Fibroblast of skin of right quadriceps (primary cell): ENCODE measurements at regions not wholly inside any gene's neighbourhood (a gene's known extent, or its start where the extent isn't known, plus 50 kb on each side); places are given as distances from the start of the nearest gene placed in this dataset.
A peak's percentile ranks its signal among the peaks of the same experiment; 100 is the strongest.
"Not testable (repeated sequence)": the region's sequence is repeated elsewhere in the genome, so short reads cannot be mapped to it uniquely, and the experiment has no call there.

Experiments
- DNase-seq: peaks from one replicate; pipeline ENCODE4 v3.0.0-alpha.2; 2013

DNA sequence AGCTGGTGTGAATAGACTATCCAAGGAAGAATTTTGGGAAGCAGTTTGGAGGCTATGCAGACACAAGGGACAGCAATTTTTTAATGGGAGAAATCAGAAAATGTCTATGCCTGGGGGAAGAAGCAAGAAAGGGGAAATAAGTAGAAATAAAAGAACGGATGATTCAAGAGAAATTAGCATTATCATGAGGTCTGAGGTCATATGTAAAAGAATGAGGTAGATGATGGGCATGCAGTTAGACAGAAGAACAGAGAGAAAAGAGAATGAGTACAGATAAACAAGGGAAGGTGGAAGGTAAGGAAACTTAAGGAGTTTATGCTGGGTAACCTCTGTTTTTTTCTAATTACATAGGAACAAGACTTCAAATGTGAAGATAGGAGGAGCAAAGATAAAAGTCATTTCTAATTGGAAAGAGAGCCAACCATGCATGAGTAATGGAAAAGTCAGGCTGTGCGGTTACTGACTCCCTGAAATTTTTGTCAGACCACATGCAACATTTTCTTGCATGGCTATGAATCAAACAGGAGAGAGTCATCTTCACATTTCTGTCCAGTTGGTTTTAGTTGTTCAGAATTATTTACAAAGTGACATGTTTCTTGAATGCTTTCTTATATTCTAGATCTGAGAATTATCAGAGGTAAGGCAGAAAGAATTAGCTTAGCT, 101.0 kb upstream of the PIK3R1 start:
- peak; percentile 94 for DNase-seq

DNA sequence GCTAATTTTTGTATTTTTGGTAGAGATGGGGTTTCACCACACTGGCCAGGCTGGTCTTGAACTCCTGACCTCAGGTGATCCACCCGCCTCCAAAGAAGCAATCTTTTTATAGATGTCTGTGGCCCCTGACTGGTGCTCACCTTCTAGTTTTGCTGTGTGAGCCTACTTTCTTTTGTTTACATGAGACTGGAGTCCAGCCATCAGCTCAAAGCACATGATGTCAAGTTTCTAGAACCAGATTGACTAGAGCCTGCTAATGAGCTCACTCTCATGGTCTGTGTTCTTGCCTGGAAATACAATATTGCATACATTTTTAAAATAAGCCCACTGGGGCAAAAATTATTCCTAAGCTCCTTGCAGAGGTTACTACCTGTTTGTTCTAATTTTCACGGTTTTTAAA, 102.9 kb upstream of the PIK3R1 start:
- DNase-seq, result no peak

DNA sequence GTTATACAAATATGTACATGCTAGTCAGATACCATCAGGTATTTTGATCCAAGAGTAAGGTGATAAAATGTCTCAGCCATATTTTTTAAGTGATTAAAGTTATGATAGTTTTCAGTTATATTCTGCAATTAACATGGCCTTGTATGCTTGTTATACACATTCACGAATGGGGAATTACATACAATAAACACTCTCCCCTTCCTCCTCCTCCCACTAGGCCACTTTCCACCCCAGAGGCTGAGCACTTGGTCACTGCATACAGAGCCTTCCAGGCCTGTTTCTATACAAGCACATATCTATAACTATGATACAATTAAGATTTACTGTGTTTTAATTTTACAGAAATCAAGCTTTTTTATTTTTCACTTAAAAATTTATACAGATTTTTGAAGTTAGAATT, 104.7 kb upstream of the PIK3R1 start:
- DNase-seq, result no peak

DNA sequence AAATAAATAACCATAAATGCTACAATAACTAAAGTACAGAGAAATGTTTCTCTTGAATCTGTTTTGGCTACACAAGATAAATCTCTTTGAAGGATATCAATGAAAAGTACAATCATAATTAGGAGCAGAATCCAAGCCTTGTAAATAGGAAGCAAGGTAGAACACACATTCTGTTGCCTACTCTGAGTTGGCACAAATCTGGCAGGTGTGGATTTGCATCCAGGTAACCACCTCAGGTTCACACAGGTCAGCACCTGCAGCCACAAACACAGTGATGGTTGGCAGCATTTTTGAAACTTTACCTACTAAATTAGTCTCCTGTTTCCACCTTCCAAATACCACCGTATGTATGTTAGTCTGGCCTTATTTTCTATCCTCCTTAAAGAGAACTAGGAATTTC, 105.3 kb upstream of the PIK3R1 start:
- DNase-seq, result no peak

DNA sequence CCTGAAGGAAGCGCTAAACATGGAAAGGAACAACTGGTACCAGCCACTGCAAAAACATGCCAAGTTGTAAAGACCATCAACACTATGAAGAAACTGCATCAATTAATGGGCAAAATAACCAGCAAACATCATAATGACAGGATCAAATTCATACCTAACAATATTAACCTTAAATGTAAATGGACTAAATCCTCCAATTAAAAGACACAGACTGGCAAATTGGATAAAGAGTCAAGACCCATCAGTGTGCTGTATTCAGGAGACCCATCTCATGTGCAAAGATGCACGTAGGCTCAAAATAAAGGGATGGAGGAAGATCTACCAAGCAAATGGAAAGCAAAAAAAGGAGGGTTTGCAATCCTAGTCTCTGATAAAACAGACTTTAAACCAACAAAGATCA, 111.3 kb upstream of the PIK3R1 start:
- DNase-seq, result not testable (repeated sequence)

DNA sequence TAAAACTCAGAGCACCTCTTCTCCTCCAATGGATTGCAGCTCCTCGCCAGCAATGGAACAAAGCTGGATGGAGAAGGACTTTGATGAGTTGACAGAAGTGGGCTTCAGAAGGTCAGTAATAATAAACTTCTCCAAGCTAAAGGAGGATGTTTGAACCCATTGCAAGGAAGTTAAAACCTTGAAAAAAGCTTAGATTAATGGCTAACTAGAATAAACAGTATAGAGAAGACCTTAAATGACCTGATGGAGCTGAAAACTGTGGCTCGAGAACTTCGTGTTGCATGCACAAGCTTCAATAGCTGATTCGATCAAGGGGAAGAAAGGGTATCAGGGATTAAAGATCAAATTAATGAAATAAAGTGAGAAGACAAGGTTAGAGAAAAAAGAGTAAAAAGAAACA, 112.3 kb upstream of the PIK3R1 start:
- DNase-seq, result not testable (repeated sequence)

DNA sequence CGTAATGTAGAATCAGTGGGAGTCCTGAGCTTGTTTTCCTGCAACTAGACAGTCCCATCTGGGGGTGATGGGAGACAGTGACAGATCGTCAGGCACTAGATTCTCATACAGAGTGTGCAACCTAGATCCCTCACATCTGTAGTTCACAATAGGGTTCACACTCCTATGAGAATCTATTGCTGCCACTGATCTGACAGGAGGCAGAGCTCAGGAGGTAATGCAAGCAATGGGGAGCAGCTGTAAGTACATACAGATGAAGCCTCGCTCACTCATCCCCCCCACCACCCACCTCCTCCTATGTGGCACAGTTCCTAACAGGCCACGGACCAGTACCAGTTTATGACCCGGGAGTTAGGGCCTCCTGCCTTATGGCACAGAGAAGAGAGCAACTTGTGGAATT, 116.2 kb upstream of the PIK3R1 start:
- DNase-seq, result no peak

DNA sequence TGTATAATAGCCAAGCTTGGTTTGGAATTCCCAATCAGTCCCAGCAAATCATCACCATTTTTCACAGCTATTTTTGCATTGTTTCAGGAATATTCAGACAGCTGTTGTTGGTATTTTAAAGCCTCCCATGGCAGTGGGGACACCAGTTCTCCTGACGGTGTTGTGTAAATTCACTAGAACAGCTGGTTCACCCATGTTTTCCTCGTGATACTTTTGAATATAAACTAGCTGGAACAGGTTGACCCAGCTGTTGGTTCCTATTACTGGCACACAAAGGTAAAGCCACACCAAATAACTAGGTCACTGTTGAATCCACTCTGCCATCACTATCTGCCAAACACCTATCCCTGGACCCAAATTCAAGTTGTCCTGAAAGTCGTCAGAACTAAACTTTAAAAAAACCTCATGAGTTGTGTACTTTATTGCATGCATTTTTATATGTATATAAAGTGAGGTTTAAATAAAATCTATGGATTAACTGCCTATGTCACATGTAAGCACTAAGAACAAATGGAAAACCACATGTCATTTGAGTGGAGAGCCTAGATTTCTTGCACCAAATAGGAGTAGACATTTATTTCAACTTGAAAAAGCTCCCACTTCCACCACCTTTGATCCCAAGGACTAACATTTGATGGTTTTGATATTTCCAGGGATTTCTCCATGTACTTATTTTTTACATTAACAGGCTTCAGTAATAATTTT, 121.9 kb upstream of the PIK3R1 start:
- DNase-seq, result no peak

DNA sequence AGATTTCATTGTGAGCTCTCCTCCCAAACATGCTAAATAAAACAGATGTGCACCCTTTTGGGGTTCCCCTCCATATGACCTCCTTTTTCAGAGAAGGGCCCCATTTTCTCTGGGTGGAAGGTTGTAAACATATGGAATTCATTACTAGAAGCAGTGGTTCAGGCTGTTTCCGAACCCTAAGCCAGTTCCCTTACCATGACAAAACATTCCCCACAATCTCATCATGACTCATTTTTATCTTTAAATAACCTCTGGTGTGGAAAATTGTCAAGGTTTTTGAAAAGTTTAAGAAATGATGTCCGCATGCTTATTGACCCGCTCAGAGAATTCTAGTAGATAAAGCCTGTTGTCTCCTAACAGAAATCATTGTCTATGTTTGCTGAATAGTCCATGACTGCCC, 127.3 kb upstream of the PIK3R1 start:
- DNase-seq, result peak; percentile 91

DNA sequence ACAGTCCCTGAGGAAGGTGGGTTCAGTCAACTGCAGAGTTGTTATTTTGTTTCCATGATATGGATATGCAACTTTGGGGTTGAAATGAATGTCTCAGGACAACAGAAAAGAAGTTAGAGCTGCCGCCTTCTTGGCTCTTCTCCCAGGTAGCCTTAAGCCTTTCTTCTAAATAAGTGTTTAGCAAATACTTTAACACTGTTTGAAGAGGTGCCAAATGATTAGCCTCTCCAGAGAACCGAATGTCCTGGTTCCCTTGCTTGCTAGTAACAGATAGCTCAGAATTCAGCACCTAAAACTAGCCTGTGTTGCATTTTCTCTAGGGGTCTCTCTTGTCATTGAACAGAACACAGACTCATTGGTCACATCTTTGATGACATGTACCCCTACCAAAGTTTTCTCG, 127.7 kb upstream of the PIK3R1 start:
- DNase-seq, result peak; percentile 37

DNA sequence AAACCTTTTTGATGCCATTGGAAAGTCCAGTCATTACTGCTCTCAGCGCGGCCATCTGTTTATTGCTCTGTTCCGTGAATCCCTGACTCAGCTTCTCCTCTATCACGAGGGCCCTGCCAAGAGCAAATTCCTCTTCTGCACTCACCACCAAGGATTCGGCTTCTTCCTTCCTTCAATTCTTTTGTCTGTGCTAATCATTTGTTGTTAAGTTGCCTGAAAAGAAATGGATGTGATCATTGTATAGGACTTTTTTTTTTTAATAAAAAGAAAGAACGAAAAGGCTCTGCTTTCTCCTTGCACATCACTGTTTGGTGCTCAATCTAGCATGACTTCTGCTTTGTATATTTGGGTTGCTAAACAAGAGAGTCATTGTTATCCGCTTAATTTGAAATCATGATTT, 128.7 kb upstream of the PIK3R1 start:
- DNase-seq, result peak; percentile 80

DNA sequence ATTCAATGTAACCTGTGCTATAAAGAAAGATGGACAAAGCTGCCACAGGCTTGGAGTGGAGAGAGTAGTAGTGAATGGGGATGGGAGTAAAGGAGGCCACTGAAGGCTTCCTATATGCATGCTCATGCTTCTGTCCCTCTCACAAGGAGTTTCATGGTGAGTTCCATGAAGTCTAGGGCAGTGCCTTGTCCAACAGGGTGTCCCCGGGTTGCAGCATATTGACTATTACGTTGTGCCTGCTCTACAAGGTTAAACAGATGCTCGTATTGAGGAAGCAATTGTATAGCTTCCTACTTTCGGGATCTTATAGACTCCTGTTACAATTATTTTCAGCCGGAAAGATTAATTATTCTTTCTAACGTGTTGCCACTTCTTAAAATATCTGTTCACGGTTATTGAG, 129.1 kb upstream of the PIK3R1 start:
- DNase-seq, result no peak

DNA sequence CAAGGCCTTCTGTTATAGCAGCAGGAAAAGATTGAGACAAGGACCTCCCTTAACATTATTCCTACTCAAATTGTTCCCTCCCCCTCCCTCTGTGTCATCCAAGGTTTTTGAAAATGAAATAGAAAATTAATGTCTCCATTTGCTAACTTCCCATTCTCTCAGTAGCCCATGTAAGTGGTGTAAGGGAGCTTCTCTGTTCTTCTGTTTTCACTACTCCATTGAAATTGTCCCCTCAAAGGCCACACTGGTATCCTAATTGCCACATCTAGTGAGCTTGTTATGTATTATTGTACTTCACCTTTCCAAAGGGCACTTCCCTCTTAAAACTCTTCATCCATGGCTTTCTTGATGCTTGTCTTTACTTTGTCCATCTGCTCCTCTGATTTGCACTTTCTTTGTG, 131.2 kb upstream of the PIK3R1 start:
- DNase-seq, result no peak

DNA sequence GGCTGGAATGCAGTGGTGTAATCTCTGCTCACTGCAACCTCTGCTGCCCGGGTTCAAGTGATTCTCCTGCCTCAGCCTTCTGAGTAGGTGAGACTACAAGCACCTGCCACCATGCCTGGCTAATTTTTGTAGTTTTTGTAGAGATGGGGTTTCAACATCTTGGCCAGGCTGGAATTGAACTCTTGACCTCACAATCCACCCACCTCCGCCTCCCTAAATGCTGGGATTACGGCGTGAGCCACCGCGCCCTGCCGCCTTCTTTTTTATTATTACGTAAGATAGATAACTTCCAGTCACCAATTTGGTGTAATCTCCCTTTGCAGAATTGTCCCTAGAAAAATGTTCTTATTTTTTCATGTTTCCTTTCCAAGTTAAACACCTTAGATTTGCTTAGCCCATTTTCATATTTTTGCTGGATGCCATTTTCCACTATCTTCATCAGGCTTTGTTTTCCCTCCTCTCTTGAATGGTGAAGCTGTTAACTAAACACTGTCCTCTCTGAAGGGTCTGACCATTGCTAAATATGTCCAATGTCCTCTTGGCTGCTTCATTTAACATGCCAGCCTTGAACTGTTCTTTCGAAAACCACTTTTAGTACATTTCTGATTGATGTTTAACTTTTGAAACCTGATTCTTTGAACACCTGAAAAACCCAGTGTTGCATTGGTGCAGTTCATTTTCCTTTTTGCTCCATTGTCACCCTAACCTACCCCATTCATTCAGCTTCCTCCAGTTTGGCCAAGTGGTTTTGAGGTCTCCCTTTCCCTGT, 135.1 kb upstream of the PIK3R1 start:
- no peak for DNase-seq

DNA sequence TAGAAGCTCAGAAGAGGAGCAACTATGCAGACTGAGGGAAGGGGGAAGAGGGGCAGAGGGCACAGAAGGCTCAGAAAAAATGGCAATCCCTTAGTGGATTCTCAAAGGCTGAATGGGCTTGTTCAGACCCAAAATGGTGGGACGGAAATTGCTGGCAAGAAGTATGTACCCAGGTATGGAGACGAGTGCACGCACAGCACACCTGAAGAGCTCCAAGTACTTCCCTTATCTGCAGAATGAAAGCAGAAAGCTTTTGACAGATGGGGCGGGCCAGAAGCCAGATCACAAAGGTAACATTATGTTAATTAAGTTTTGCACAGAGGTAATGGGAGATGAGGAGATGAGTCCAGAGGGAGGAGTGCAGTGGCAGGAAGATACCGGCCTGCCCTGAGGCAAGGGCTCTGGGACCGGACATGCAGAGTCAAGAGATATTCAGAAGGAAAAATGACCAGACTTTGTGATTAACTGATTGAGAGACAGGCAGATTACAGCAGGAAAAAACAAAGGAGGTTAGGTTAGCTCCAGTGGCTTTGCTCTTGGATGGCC, 138.1 kb upstream of the PIK3R1 start:
- no peak for DNase-seq

DNA sequence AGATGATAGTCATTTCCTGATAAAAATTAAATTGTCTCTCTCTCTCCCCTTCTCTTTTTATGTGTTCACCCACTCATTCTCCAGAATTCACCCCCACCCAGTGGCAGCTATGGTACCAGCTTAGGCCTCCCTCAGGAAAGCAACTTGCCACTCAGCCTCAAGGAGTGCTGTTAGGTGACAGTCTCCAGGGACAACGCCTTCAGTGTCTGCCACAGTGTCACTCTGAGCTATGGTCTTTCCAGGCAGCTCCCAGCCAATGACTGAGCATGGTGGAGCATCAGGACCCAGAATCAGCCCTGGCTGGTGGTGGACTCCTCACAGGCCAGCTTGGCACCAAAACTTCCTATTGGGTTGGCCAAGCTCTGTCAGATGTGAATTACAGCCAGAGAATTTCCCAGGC, 140.9 kb upstream of the PIK3R1 start:
- DNase-seq, result no peak

DNA sequence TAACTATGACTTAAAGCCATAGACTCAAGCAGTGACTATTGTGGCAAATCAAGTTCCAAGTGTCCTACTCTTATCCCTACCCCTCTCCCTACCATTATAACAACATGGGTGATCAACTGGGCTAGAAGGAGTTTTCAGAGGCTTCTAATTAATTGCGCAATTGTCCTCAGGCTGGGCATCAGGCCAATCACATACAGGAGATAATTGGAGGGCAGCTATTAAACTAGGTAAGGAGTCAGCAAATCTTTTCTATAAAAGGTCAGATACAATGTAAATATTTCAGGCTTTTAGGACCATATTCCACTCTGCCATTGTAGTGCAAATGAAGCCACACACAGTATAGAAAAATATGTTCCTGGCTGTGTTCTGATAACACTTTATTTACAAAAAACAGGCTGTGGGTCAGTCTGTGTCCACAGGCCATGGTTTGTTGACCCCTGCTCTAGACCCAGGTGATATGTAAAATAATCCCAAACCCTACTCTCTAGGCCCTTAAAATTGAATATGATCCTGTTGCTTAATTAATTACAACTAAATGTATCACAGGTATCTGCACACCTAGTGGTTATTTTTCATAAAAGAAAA, 141.4 kb upstream of the PIK3R1 start:
- peak; percentile 52 for DNase-seq

DNA sequence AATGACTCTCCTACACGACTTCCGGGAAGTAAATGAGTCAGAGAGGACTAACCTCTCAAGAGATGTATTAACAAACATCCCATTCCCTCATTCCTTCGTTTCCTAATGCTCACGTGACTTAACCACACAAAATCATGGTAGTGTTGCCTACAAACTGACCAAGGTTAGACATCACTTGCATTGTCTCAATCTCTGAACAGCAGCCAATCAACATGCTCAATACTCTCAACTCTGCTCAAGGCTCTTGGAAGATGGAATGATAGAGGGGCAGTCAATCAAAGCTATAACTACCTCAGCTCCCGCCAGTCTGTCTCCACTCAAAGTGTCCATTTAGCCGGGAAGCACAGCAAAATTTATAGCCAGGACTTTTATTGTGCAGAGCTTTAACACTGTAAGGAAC, 143.8 kb upstream of the PIK3R1 start:
- DNase-seq, result peak; percentile 42

DNA sequence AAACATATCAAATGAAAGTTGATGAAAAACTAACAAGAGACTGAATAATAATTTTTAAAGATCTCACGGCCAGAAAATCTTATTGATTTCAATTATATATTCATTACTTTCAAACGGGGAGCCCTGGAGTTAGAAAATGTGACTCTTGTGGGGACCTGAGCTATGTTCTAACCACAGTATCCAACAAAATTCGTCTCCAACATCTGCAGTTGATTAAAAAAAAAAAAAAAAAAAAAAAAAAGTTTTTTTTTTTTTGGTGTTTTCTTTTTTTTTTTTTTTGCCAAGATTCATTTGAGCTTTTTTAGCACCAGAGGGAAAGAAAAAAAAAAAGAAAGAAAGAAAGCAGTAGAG, 144.3 kb upstream of the PIK3R1 start:
- no peak for DNase-seq

DNA sequence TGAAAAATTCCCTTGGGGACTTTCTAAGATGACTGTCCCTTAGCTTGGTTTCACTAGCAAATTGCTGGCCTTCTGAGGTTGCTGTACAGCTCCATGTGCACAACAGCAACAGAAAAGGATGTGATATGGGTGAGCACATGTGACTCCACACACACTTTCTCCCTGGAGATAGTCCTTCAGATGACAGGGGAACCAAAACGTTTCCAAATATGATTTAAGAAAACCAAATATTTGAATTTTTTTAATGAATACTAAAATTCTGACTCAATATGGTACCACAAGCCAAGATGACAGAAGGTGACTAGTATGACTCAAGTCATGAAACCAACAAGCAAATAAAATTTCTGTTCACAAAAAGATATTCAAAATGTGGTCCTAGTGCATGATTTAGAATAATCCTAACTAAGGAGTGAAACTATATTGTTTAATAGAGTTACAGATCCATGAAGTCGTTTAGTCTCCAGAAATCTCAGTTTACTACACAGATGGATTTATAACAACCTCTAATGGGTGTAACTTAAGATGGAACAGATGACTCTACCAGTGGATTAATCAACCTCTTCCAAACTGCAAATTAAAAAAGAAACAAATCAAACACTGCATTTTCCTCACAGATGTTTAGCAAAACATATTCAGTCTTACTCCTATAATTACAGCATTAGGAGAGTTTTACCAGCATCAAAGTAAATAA, 144.8 kb upstream of the PIK3R1 start:
- DNase-seq, result peak; percentile 18

DNA sequence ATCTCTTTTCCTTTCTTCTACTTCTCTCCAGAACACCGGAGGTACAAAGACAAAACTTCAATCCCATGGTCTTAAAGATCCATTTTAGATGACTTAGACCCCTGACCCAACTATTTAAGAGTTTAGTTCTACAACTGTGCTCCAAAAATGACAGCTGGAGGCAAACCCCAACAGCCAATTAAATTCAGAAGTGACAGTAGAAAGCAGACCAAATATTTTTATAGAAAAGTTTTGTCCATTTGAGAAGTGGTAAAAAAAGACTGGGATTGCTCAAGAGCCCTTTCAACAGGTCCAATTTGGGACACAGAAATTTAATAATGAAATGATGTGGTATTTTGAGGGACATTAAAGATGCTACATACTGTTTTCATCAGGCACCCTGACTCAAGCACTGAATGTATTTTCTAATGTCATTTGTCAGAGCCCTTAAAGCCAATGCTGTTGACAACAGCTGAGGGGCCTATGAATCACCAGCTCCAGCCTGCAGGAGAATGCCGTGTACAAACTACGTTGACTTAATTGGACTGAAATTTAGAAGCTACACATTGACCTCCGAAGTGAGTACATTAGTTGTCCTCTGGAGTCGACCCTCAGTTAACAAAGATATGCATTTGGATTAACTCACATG, 147.5 kb upstream of the PIK3R1 start:
- peak; percentile 73 for DNase-seq

DNA sequence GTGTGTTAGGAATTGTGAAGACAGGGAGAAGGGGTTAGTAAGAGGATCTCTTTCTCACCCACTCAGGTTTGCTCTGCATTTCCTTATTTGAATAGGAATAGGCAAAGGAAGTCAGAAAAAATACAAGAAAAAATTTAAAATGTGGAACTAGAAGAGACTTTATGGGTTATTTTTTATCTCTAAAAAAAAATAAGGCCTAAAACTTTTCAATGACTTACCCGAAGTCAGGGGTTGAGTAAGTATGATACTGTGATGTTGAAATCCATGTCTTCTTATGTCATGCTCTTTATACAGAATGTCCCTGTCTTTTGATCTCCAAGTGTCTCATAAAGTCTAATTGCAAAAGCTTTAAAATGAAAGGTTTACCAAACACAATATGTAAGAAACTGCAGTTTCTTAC, 148.3 kb upstream of the PIK3R1 start:
- no peak for DNase-seq
